HG03442 (cell line): ENCODE measurements at regions not wholly inside any gene's neighbourhood (a gene's known extent, or its start where the extent isn't known, plus 50 kb on each side); places are given as distances from the start of the nearest gene placed in this dataset.

Experiments
- ATAC-seq: cut with Tn5 transposase; IDR thresholded peaks from one replicate; pipeline ENCODE4 v1.9.1; 2021; ENCODE audit warnings: mild to moderate bottlenecking, moderate library complexity; ENCODE audit not compliant: unreplicated experiment

- ATAC-seq: no peak
Measured at GRCh38 chr5:2196989-2197619, 314.4 kb upstream of the IRX4 start.

GRCh38 chr5:2196416-2196815 lies 313.7 kb upstream of the IRX4 start:
- ATAC-seq: no peak

GRCh38 chr5:2194949-2195348 lies 312.2 kb upstream of the IRX4 start:
- ATAC-seq: no peak

- no peak for ATAC-seq
Measured at GRCh38 chr5:2194236-2194555, 311.5 kb upstream of the IRX4 start.

GRCh38 chr5:2193542-2194235 lies 311.0 kb upstream of the IRX4 start:
- ATAC-seq: no peak

- ATAC-seq: no peak
Measured at GRCh38 chr5:2193142-2193541, 310.4 kb upstream of the IRX4 start.

- no peak for ATAC-seq
Measured at GRCh38 chr5:2192496-2192895, 309.8 kb upstream of the IRX4 start.

GRCh38 chr5:2191972-2192371 lies 309.2 kb upstream of the IRX4 start:
- ATAC-seq: no peak

- no peak for ATAC-seq
Measured at GRCh38 chr5:2190549-2190948, 307.8 kb upstream of the IRX4 start.

GRCh38 chr5:2188661-2189060 lies 305.9 kb upstream of the IRX4 start:
- ATAC-seq: no peak

- ATAC-seq: no peak
Measured at GRCh38 chr5:2188137-2188536, 305.4 kb upstream of the IRX4 start.

GRCh38 chr5:2187687-2188086 lies 305.0 kb upstream of the IRX4 start:
- ATAC-seq: no peak

- no peak for ATAC-seq
Measured at GRCh38 chr5:2187156-2187555, 304.4 kb upstream of the IRX4 start.

GRCh38 chr5:2186472-2187015 lies 303.8 kb upstream of the IRX4 start:
- ATAC-seq: no peak

- ATAC-seq: no peak
Measured at GRCh38 chr5:2185646-2186471, 303.1 kb upstream of the IRX4 start.

- no peak for ATAC-seq
Measured at GRCh38 chr5:2184563-2185540, 302.1 kb upstream of the IRX4 start.

- no peak for ATAC-seq
Measured at GRCh38 chr5:2184026-2184366, 301.3 kb upstream of the IRX4 start.

GRCh38 chr5:2183154-2184025 lies 300.7 kb upstream of the IRX4 start:
- ATAC-seq: no peak

- ATAC-seq: no peak
Measured at GRCh38 chr5:2182020-2182419, 299.3 kb upstream of the IRX4 start.

- ATAC-seq: no peak
Measured at GRCh38 chr5:2181557-2181956, 298.8 kb upstream of the IRX4 start.
